ENCODE measurements at regions not wholly inside any gene's neighbourhood (a gene's known extent, or its start where the extent isn't known, plus 50 kb on each side); places are given as distances from the start of the nearest gene placed in this dataset.

DNA sequence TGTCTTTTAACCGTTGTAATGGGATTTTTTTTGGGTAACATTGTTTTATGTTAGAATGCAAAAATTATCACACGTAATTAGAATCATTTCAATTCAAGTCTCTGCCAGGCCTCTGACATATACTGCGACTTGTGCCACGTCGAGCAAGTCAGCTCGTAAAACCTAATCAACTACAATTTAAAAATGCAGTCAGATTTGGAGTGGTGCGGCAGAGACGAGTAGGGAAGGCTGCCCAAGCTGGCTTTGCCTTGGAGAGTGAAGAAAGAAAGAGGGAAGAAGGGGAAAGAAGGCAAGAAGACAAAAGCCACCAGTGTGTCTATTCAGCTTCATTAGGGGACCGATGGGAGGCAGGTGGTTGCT lies 110.7 kb downstream of the MIAT start:
- H3K27ac ChIP-seq (ENCODE audit: insufficient read length, low read depth, low read length), result no peak overlapping the region
- H3K27ac Mint-ChIP-seq, result no peak overlapping the region
- H3K9ac ChIP-seq (ENCODE audit: extremely low read depth, insufficient read length, low read length), result no peak overlapping the region
- H4K5ac ChIP-seq (ENCODE audit: insufficient read length, low read depth, low read length), result no peak overlapping the region
- no peak overlapping the region for H4K91ac ChIP-seq (ENCODE audit: insufficient read length, low read depth, low read length)
- H2BK5ac ChIP-seq (ENCODE audit: insufficient read length, low read length), result no peak overlapping the region
- H2BK12ac ChIP-seq (ENCODE audit: insufficient read length, low read depth, low read length), result no peak overlapping the region
- H3T11ph ChIP-seq (ENCODE audit: low read length), result no peak overlapping the region
- no peak overlapping the region for H2AK5ac ChIP-seq (ENCODE audit: insufficient read length, low read length)
- peaks cover 3 to 9% (median 4%) of the 10 kb centered on the region in 3 experiments; a peak in 6 of 7 replicates for H3K36me3 Mint-ChIP-seq (ENCODE audit: insufficient read depth in 1 of 3, low read depth in 3 of 3)
- no peak overlapping the region for H3K4me3 Mint-ChIP-seq
- peaks cover 8 to 9% of the 10 kb centered on the region in 2 experiments for H3K9me3 Mint-ChIP-seq
- no peak overlapping the region for H2BK20ac ChIP-seq (ENCODE audit: low read depth, low read length, poor library complexity, severe bottlenecking)
- peaks cover 4% of the 10 kb centered on the region for H3K27me3 Mint-ChIP-seq (ENCODE audit: low read depth)
- H3K4me2 ChIP-seq (ENCODE audit: insufficient read depth, insufficient read length, low read length), result no peak overlapping the region
- TF ChIP-seq, protein P1, sequence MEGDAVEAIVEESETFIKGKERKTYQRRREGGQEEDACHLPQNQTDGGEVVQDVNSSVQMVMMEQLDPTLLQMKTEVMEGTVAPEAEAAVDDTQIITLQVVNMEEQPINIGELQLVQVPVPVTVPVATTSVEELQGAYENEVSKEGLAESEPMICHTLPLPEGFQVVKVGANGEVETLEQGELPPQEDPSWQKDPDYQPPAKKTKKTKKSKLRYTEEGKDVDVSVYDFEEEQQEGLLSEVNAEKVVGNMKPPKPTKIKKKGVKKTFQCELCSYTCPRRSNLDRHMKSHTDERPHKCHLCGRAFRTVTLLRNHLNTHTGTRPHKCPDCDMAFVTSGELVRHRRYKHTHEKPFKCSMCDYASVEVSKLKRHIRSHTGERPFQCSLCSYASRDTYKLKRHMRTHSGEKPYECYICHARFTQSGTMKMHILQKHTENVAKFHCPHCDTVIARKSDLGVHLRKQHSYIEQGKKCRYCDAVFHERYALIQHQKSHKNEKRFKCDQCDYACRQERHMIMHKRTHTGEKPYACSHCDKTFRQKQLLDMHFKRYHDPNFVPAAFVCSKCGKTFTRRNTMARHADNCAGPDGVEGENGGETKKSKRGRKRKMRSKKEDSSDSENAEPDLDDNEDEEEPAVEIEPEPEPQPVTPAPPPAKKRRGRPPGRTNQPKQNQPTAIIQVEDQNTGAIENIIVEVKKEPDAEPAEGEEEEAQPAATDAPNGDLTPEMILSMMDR (conservative IDR thresholded peaks at IDR 0.05), result no peak
- no peak overlapping the region for H2BK120ac ChIP-seq (ENCODE audit: low read depth, low read length, poor library complexity, severe bottlenecking)
- H3K18ac ChIP-seq (ENCODE audit: insufficient read length, low read depth, low read length), result no peak overlapping the region
- H3K14ac ChIP-seq (ENCODE audit: insufficient read depth, low read length), result no peak overlapping the region
- no peaks in the 10 kb centered on the region for H3K79me1 ChIP-seq (ENCODE audit: insufficient read depth, low read depth, low read length, poor library complexity, severe bottlenecking)
- no CpG with 5 or more reads among the region's 9 CpGs for whole genome bisulfite sequencing (ENCODE audit: extremely low coverage, insufficient read length, low lambda C conversion rate)
- H3K4ac ChIP-seq (ENCODE audit: low read depth, low read length), result no peak overlapping the region
- no peaks in the 10 kb centered on the region for H3K27me3 ChIP-seq (ENCODE audit: insufficient read depth, low read length)
- H4K8ac ChIP-seq (replicated peaks; ENCODE audit: insufficient read length, low read depth, low read length), result no peak overlapping the region
- no peak overlapping the region for H3K23ac ChIP-seq (ENCODE audit: insufficient read length, low read depth, low read length)
- H2BK15ac ChIP-seq (ENCODE audit: low read depth, low read length), result no peak overlapping the region
- H3K4me1 Mint-ChIP-seq, result peaks cover 11 to 18% of the 10 kb centered on the region in 2 experiments
- H3K56ac ChIP-seq (ENCODE audit: insufficient read length, low read depth, low read length), result no peak overlapping the region
- DNase-seq, result no peak
- H3K4me1 ChIP-seq (ENCODE audit: insufficient read depth, low read length), result no peaks in the 10 kb centered on the region; the same call in 1 of the 2 replicates
- no peaks in the 10 kb centered on the region for H3K23me2 ChIP-seq (ENCODE audit: insufficient read length, low read depth, low read length, poor library complexity, severe bottlenecking)
- no peaks in the 10 kb centered on the region for H4K20me1 ChIP-seq (ENCODE audit: control insufficient read depth, insufficient read depth, insufficient read length)
- no peaks in the 10 kb centered on the region for H3K9me3 ChIP-seq (ENCODE audit: control insufficient read depth, low read depth, low read length)
- no peaks in the 10 kb centered on the region for H3K79me2 ChIP-seq (ENCODE audit: insufficient read depth, low read length)
- no peak overlapping the region for H2AFZ ChIP-seq (ENCODE audit: low read length)
